Fibroblast of villous mesenchyme (primary cell): ENCODE measurements at regions not wholly inside any gene's neighbourhood (a gene's known extent, or its start where the extent isn't known, plus 50 kb on each side); places are given as distances from the start of the nearest gene placed in this dataset.
A peak's percentile ranks its signal among the peaks of the same experiment; 100 is the strongest.

Source experiments
- DNase-seq: peaks from one replicate; pipeline ENCODE4 v3.0.0-alpha.2; 2010; ENCODE audit warnings: low read depth
- H3K4me3 ChIP-seq: 2 replicates; pipeline ENCODE4 v1.5.1; 2011; ENCODE audit warnings: low read depth, mild to moderate bottlenecking, low read length
- TF ChIP-seq, protein P1 (sequence below): IDR thresholded peaks from 2 replicates; pipeline ENCODE4 v1.5.1; 2012; ENCODE audit warnings: low read depth, mild to moderate bottlenecking, low read length; ENCODE audit not compliant: insufficient read depth

DNA sequence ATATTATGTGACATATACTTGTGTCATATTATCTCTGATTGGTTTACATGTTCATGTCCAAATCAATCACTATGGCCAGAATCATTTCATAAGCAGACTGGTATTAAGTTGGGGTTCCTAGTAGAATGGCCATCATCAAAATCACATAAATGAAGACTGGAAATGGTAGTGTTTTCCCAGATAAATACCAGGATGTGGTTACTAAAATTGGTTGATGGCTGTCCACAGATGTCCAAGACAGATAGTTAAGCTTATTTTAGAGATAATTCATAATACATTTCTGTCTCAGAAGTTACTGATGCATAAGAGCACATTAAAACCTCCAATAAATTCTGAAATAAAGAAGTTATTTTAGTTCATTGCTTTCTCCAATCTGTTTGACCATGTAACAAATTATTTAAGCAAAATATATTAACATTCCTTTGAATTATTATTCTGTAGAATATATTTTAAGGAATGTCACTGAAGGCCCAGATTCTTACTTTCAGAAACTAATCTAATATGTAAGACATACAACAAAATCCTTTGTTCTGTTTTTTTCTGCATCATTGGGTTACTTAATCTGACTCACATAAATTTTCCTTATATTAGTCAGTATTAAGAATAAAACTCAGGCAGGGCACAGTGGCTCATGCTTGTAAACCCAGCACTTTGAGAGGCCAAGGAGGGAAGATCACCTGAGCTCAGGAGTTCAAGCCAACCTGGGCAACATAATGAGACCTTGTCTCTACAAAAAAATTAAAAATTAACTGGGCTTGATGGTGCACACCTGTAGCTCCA lies 483.9 kb downstream of the PTPRC start:
- DNase-seq: peak; percentile 2
- TF ChIP-seq, protein P1, sequence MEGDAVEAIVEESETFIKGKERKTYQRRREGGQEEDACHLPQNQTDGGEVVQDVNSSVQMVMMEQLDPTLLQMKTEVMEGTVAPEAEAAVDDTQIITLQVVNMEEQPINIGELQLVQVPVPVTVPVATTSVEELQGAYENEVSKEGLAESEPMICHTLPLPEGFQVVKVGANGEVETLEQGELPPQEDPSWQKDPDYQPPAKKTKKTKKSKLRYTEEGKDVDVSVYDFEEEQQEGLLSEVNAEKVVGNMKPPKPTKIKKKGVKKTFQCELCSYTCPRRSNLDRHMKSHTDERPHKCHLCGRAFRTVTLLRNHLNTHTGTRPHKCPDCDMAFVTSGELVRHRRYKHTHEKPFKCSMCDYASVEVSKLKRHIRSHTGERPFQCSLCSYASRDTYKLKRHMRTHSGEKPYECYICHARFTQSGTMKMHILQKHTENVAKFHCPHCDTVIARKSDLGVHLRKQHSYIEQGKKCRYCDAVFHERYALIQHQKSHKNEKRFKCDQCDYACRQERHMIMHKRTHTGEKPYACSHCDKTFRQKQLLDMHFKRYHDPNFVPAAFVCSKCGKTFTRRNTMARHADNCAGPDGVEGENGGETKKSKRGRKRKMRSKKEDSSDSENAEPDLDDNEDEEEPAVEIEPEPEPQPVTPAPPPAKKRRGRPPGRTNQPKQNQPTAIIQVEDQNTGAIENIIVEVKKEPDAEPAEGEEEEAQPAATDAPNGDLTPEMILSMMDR: no peak
- no peak overlapping the region for H3K4me3 ChIP-seq

DNA sequence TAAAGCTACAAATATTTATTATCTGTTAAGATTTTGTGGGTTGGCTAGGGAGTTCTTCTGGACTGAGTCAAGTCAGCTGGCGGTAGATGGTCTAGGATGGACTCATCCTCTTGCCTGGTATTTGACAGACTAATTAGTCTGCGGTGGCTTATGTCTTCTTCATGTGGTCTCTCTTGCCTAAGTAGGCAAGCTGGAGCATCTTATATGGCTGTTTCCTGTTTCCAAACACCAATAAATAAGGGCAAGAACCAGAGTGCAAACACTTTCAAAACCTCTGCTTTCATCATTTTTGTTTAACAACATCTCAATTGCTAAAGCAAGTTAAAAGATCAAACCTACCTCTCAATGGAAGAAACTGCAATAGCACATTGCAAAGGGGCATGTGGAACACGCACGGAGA lies 484.8 kb downstream of the PTPRC start:
- no peak overlapping the region for H3K4me3 ChIP-seq
- TF ChIP-seq, protein P1: no peak
- DNase-seq: peak; percentile 100

DNA sequence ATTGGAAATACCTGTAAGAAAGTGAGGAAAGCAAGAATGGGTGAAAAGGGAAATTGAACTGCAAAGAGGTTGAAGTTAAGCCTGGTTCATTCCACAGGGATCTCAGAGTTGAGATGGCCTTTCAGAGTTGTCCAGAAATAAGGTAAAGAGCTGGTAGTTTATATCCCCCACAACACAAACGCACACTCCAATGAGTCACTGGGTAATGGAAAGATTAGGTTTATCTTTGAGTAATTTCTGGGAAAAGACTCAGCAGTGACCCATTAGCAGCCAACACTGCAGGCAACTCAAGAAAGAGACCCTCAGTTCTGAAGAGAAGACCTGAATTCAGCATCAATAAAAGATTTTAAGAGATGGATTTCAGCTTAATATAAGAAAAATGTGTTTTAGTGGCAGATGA lies 485.5 kb downstream of the PTPRC start:
- peak; percentile 83 for DNase-seq
- no peak overlapping the region for H3K4me3 ChIP-seq
- TF ChIP-seq, protein P1: no peak

DNA sequence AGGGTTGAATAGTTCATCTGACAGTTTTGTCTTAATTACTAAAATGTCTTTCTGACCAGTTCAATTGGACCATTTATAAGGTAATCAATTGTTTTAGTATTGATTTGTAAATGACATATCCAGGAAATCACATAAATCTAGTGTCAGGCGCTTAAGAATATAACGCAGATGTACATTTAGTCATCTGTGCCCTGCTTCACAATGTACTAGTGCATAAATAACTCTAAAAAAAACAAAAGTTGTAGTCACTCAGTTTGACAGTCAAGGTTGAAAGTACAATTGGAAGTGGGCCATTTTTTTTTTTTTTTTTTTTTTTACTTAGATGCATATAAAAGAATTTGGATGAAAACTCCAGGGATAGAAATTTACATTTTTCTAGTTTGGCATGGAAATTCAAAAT lies 490.4 kb downstream of the PTPRC start:
- TF ChIP-seq, protein P1: no peak
- DNase-seq: no peak
- no peak overlapping the region for H3K4me3 ChIP-seq

DNA sequence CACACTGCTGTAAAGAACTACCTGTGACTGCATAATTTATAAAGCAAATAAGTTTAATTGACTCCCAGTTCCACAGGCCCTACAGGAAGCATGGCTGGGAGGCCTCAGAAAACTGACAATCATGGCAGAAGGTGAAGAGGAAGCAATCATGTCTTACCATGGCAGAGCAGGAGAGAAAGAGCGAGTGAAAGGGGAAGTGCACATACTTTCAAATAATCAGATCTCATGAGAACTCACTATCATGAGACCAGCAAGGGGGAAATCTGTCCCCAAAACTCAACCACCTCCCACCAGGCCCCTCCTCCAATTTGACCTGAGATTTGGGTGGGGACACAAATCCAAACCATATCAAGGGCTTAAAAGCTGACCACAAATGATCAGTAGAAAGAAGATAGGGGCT lies 493.2 kb downstream of the PTPRC start:
- TF ChIP-seq, protein P1: no peak
- H3K4me3 ChIP-seq: no peak overlapping the region
- DNase-seq: no peak

DNA sequence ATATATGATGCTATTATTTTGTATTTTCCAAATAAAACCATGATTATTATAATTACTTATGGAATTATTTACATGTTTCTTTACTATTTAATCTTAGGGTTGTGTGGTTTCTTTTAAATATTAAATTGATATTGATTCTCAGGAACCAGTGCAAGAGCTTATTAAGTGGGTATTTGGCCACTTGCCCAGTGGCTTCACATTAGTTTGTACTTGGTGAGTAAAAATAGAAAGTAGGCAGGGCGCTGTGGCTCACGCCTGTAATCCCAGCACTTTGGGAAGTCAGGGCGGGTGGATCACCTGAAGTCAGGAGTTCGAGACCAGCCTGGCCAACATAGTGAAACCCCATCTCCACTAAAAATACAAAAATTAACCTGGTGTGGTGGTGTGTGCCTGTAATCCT lies 497.1 kb downstream of the PTPRC start:
- DNase-seq: no peak

More for the DNA sequence above, 497.1 kb downstream of the PTPRC start:
- TF ChIP-seq, protein P1: no peak
- H3K4me3 ChIP-seq: no peak overlapping the region
